ENCODE measurements at regions not wholly inside any gene's neighbourhood (a gene's known extent, or its start where the extent isn't known, plus 50 kb on each side); places are given as distances from the start of the nearest gene placed in this dataset.
A peak's percentile ranks its signal among the peaks of the same experiment; 100 is the strongest.

DNA sequence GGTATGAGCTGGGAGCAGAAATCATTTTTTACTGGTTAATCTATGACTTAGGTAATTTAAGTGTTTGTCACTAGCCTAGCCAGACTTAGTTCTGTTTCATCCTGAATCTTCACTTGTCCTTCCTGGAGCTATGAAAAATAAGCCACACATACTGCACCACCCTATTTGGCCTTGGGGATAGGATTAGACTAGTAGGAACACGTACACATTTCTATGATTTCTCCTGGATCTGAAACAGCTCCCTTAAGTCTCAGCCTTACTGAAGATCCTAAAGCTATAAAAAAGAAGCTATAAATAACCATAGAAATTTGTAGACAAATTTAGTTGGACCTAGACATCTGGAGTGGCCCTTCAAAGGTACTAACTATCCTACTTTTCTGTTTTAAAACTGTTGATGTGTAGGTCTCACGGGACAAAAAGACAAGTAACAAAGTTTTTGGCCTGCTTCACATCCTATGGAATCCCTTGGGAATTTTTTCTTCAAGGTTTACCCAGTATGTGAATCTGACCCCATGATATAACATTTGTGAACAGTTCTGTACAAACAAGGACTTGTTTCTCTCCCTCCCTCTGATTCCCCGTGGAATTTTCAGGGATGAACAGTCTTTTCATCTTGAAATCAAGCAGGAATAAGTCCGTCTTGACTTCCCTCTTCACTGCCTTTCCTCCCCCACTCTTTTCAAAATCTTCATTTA, 275.0 kb downstream of the FAM76B start:
- DNase-seq (ENCODE audit: low spot score) = no peak

DNA sequence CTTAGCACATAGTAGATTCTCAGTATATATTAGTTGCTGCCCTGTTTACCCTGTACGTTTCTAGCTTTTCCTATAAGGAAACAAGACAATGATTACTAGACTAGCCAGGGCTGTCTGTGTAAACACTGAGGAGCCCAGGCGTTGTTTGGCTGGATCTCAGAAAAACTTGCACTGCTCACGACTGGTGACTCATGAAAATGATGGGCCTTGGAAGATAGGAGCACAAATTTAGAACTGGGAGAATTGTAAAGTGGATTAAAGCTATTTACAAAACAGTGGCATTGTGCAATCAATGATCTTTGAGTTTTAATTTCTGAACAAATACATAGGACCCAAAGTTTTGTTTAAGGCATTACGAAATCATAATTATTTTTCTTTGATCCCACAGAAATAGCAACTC, 276.9 kb downstream of the FAM76B start:
- no peak for DNase-seq (ENCODE audit: low spot score)

DNA sequence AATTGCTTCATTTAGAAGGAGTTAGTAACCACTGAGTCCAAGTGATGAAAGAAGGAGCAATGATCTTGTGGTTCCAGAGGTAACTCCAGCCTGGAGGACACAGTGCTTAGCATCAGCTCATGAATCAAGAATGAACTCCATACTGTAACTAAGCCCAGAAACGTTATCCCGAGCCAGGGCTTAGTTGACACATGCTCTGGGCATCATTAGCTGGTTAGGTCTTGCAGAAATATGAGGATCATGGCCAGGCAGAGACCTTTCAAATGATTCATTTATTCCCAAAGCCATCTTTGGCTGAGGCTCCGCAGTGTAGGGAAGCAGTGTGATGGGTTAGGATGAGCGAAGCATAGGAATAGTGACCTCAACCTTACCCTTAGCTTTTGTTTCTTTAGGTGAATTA, 277.4 kb downstream of the FAM76B start:
- DNase-seq (ENCODE audit: low spot score) = no peak

DNA sequence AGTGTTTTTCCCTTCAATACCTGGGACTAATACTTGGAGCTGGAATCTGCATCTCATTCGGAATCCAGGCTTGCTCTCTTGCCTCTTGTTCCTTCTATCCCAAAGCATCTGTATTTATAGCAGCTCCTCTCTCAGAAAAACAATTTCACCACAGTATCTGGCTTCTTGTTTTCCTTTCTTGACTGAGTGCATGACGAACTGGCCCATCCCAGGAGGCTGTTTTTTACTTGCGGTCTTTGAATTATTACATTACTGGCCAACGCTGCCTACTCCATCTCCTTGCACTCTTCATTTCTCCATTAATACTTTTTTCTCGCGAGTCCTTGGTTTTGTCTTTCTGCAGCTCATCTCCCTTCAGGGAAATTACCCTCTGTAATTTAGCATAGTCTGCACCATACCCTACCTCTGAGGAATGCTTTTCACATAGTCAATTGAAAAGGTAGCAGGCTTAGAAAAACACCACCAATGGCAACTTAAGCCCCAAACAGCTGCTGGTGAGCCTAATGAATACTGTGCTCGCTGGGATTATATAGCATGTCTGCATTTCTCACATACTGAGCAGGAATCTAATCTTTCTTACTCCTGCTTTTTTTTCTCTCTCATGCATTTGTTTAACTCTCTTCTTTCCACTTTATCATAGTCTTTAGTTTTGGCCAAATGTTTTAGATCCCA, 277.4 kb upstream of the SESN3 start:
- no peak for DNase-seq (ENCODE audit: low spot score)

DNA sequence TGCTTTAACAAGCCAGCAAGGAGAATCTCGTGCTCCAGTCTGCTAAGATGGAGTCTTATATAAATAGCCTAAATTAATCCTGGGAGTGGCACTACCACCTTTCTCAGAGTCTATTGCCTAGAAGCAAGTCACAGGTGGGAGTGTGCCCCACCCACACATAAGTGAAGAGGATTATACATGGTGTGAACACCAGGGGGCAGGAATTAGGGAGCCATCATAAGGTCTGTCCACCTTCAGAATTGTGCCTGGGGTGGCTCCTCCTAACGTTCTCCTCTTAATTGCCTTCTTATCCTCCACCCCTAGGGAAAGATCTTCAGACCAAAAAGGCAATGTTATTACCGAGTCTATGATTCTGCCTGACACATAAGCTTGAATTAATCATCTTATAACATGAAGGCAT, 276.8 kb upstream of the SESN3 start:
- no peak for DNase-seq (ENCODE audit: low spot score)

DNA sequence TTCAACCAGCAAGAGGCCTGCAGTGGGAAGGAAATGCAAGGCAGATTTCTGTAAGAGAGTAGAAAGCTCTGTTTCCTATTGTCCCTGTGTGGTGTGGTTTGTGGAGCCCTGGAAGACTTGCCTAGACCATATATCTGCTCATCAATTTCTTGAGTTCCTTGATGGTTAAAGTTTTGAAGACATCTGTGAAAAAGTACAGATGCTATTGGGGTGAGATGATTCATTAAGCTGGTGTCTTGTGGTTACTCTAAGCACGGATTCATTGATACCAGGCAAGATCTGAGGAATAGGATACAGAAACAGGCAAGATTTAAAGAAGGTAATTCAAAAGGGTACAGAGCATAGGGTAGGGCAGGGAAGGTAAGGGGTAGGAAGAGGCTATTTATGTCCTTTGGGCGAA, 275.8 kb upstream of the SESN3 start:
- no peak for DNase-seq (ENCODE audit: low spot score)

DNA sequence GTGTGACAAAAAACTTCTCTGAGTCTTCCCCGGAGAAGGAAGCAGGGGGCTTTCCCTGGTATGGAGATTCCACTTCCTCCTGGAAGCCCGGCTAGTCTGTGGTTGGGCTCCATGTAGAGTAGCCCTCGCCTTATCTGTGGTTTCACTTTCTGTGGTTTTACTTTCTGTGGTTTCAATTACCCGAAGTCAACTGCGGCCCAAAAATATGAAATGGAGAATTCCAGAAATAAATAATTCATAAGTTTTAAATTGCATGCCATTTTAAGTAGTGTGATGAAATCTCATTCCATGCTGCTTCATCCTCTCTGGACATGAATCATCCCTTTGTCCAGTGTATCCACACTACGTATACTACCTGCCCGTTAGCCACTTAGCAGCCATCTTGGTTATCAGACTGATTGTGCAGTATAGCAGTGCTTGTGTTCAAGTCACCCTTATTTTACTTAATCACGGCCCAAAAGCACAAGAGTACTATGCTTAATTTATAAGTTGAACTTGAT, 275.0 kb upstream of the SESN3 start:
- DNase-seq (ENCODE audit: low spot score) = no peak

DNA sequence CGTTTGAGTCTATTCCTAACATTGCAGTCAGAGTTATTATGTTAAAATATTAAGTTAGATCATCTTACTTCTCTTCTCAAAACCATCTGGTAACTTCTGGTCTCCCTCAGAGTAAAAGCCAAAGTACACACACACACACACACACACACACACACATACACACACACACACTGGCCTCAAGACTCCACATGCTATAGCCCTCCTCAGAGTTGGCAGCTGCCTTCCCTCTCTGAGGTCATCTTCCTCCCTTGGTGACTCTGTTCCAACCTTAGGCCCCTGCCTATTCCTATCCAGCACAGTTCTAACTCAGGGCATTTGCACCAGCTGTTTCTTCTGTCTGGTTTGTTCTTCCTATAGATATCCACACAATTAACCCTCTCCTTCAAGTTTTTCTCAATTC, 272.0 kb upstream of the SESN3 start:
- DNase-seq (ENCODE audit: low spot score) = no peak

DNA sequence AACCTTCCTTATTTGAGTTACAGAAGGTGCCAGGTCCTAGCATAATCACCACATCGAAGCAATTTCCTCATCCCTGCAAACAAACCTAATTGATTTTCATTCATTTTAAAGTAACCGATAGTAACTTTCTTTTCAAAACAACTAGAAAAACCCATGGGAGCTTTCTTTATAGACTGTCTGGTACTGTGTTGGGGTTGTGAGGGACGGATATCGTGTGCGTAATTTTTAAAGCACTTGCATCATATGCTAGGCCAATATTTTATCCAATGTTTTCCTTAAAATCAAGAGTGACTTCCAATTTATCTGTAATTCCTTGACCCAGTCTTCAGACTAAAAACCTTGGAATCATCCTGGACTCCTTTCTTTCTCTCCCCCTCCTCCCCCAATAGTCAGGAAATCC, 271.5 kb upstream of the SESN3 start:
- DNase-seq (ENCODE audit: low spot score) = no peak

DNA sequence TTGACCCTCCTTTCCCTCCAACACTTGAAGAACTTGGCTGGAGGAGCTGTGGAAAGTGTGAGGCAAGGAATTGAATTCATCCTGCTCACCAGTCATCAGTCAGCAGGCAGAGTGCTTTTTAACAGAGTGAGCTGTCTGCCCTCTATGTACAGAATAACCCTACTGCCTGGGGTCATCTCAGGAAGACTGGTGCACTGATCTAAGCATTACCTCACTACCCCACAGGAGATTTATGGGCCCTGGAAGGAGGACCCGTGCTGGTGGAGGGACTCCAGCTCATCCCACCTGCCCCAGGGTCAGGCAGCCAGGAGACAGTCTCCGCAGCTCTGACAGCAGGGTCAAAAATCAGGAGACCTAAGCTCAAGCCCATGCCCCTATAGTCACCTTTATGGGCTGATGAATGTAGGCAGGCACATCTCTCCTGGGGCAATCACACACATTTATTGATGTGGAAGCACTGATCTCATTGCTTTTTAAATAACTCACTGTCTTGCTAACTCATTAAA, 270.8 kb upstream of the SESN3 start:
- no peak for DNase-seq (ENCODE audit: low spot score)

DNA sequence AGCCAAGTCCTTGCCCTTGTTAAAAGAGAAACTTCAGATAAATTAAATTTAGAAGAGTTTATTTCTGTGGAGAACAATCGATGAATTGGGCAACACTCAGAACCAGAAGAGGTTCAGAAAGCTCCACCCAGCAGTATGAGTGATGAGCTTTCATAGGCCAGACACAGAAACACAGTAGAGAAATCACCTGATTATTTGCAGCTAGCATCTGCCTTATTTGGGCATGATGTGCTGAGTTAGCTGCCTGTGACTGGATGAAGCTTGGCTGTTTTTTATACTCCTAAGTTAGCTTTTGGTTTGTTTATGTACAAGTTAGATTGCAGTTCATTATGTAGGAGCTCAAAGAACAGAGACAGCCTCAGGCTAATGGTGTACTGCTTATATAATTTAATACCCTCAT, 269.5 kb upstream of the SESN3 start:
- DNase-seq (ENCODE audit: low spot score) = no peak

DNA sequence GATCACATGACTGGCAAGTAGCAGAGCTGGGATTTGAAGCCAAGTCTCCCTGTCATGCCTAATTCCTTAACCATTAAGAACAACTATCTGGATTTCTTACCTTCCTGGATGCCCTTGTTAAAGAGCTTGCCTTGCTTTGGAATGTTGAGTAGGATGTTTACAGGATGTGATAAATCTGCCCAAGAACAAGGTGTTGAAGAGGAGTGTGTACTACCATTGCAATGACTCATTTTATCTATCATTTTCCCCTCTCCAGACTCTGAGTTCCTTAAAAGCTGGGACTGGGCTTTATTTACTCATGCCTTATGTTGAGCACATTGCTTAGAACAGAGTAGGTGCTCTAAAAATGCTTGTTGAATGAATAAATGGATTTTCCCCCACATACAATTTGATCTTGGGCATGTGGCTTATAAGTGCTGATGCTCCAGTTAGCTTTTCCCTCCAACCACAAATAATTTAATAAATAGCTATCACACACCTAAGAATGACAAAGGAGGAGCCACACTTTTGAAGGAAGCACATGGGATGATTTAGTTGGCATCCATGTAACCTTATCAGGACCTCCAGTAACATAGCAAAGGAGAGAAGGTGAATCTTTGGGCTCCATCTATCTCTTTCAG, 268.6 kb upstream of the SESN3 start:
- DNase-seq (ENCODE audit: low spot score) = no peak

DNA sequence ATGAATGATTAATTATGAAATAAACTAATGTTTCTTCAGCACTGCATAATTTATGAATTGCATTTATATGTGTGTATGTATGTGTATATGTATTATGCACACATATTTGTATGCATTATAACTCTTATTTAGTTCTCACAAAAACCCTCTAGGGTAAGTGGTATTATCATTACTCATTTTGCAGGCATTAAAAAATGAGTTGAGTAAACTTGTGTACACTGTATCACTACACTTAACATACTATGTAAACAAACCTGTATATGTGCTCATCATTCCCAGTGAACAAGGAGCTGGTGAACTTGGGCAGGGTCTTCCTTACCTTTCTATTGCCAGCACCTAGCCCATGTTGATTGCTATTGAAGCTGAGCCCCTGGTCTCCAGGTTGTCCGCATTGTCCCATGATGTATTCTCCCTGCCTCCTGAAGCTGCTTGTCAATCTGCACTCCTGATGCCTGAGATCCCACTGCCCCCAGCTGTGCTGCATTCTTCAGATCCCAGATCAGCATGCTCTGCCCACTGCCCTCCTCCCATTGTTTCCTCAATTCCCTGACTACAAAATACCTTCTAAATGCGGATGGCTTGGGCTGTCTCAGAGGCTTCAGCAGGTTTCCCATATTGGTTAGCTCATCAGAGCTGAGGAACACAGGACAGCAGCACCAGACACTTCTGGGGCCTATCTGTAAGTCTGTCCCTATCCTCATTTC, 267.9 kb upstream of the SESN3 start:
- peak; percentile 74 for DNase-seq (ENCODE audit: low spot score)

DNA sequence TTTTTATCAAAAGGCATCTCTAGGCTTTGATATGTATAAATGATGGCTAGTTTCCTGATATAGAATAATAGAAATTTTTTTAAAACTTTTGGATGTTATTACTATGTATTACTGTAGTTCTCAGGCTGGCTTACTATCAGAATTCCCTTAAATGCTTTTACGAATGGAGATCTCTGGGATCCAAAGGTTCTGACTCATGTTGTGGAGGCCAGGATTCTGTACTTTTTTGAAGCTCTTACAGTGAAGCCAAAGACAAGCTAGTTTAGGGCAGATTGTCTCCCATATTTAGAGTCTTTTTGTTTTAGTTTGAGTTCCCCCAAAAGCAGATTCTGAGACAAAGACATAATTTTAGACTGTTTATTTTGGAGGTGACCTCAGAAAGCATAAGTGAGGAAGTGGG, 265.9 kb upstream of the SESN3 start:
- DNase-seq (ENCODE audit: low spot score) = no peak

DNA sequence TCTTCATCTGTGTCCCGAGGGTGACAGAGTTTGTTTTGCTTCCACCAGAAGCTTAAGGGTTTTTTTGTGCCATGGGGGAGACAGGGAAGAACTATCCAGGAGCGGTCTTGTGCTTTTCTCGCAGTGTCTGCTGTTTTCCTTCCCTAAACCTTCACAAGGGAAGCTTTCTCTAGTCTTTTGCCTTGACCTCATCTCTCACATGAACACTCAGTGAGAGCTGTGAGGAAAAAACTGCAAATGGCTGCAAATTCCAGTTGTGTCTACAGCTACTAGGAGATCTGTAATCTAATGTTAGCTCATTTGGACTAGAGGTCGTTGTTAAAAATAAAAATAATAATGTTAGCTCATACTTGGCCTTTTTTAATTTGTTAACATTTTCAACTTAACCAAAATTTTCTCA, 264.7 kb upstream of the SESN3 start:
- DNase-seq (ENCODE audit: low spot score) = no peak

DNA sequence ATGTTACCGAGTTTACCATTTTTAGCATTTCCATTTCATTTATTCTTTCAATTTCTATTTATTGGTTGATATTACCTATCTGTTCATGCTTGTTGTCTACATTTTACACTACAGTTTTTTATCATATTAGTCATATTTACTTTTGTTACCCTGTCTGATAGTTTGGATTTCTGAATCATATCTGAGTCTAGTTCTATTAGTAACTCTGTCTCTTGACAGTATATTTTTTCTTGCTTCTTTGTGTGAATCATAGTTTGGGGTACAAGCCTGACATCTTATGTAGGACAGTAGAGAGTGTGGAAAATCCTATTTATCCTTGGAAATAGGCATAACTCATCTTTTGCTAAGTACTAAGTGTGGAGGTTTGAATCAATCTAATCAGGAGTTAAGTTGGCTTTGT, 263.9 kb upstream of the SESN3 start:
- no peak for DNase-seq (ENCODE audit: low spot score)

DNA sequence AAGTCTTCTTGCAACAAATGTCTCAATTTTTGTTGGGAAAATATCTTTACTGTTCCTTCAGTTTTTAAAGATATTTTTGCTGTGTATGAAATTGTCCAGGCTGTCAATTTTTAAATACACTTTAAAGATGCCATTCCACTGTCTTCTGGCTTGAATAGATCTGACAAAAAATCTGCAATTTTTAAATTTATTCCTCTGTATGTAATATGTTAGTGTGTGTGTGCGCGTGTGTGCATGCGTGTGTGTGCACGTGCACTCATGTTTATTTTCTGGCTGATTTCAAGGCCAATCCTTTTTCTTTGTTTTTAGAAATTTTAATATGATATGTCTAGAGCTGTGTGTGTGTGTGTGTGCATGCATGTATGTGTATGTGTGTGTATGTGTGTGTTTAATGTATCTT, 263.2 kb upstream of the SESN3 start:
- DNase-seq (ENCODE audit: low spot score) = no peak

DNA sequence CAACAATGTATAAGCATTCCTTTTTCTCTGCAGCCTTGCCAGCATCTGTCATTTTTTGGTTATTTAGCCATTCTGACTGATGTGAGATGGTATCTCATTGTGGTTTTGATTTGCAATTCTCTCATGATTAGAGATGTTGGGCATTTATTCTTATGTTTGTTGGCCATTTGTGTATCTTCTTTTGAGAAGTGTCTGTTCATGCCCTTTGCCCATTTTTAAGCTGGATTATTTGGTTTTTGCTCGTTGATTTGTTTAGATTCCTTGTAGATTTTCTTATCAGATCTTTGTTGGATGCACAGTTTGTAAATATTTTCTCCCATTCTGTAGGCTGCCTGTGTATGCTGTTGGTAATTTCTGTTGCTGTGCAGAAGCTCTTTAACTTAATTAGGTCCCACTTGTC, 259.6 kb upstream of the SESN3 start:
- DNase-seq (ENCODE audit: low spot score) = no peak

DNA sequence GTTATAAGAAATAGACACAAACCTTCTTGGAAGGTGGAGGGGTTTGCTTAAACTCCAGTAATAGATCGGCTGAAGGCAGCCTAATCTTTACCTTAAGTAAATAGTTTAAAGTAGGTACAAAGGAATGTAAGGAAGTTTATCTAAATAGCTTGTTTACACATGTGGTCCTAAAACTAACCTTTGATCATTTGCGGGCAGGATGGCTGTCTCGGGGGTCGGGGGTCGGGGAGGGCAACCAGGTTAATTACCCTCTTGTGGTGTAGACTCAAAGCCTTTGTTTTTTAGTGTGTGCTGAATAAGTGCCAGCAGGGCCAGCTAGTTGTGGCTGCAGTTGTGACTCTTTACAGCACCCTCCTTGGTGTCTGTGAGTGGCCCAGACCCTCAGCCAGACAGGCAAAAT, 256.9 kb upstream of the SESN3 start:
- DNase-seq (ENCODE audit: low spot score) = no peak

DNA sequence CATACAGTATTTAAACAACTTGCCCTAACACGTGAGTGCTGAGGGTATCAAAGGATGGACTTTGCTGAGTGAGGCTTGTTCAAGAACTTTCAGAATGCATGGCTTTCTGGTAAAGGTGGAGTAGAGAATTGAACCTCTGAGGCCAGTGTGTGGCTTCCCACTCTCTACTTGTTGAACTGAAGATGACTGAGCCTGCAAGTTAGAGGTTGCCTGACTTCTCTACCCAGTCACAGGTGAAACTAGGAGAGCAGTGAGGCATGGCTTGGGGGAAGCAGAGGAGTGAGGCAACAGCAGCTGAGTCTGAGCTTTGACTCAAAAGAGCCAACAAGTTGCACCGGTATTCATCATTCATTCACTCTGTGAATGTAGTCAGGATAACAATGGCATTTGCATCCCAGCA, 256.4 kb upstream of the SESN3 start:
- DNase-seq (ENCODE audit: low spot score) = no peak

DNA sequence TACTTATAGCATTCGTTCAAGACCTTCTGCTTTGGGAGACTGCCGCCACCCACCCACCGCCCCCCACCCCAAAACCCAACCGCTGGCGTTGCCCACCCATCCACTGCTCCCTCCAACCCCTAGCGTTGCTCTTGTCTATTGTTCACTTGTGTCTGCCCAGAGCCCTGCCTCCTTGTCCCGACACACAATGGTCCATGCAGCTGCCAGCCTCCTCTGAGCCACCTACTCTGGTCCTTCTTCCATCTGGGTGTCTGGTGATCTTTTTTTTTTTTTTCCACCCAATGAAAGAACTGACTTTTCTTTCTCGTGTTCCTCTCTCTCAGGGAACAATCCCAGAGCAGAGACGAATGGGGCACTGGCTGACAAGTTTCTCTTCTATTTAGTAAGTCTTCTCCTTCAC, 256.0 kb upstream of the SESN3 start:
- DNase-seq (ENCODE audit: low spot score) = no peak

DNA sequence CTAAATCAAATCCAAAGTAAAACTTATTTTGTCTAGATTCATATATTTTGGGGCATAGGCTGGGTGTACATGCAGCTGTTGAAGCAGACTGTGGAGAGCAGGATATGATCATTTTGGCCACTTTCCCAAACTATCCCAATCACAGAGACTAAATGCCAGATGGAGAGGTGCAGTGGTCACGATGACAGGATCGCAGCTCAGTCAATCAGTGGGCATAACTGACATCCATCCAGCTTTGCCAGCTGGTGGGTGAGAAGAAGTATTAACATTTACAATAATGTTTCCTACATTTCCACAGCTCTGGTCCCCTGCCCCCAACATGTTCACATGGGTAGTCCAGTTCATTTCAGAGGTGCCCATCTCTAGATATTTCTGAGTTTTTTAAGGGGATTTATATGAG, 255.5 kb upstream of the SESN3 start:
- no peak for DNase-seq (ENCODE audit: low spot score)

Data from ecto neural progenitor cell (in vitro differentiated cells).